ENCODE measurements at regions not wholly inside any gene's neighbourhood (a gene's known extent, or its start where the extent isn't known, plus 50 kb on each side); places are given as distances from the start of the nearest gene placed in this dataset.

- Histone ChIP-seq H4K5ac (ENCODE audit: insufficient read length, low read depth, low read length) (no peak overlapping the region), H3K4me1 (ENCODE audit: insufficient read depth, low read length) (no peaks in the 10 kb centered on the region), H3K27me3 (ENCODE audit: insufficient read depth, low read length) (no peaks in the 10 kb centered on the region), H3K18ac (ENCODE audit: insufficient read length, low read depth, low read length) (no peak overlapping the region), H2AFZ (ENCODE audit: low read length) (no peak overlapping the region), H3K79me1 (ENCODE audit: insufficient read depth, low read depth, low read length, poor library complexity, severe bottlenecking) (no peaks in the 10 kb centered on the region), H2BK20ac (ENCODE audit: low read depth, low read length, poor library complexity, severe bottlenecking) (no peak overlapping the region), H3K23me2 (ENCODE audit: insufficient read length, low read depth, low read length, poor library complexity, severe bottlenecking) (no peaks in the 10 kb centered on the region), H4K8ac (replicated peaks; ENCODE audit: insufficient read length, low read depth, low read length) (no peak overlapping the region), H3K56ac (ENCODE audit: insufficient read length, low read depth, low read length) (no peak overlapping the region), H3K14ac (ENCODE audit: insufficient read depth, low read length) (no peak overlapping the region), H4K91ac (ENCODE audit: insufficient read length, low read depth, low read length) (no peak overlapping the region), H3K9ac (ENCODE audit: extremely low read depth, insufficient read length, low read length) (no peak overlapping the region), H2BK120ac (ENCODE audit: low read depth, low read length, poor library complexity, severe bottlenecking) (no peak overlapping the region), H2BK15ac (ENCODE audit: low read depth, low read length) (no peak overlapping the region), H3T11ph (ENCODE audit: low read length) (no peak overlapping the region), H3K27ac (ENCODE audit: insufficient read length, low read depth, low read length) (no peak overlapping the region), H3K23ac (ENCODE audit: insufficient read length, low read depth, low read length) (no peak overlapping the region), H3K79me2 (ENCODE audit: insufficient read depth, low read length) (no peaks in the 10 kb centered on the region), H2BK12ac (ENCODE audit: insufficient read length, low read depth, low read length) (no peak overlapping the region), H2AK5ac (ENCODE audit: insufficient read length, low read length) (no peak overlapping the region), H3K4ac (ENCODE audit: low read depth, low read length) (no peak overlapping the region), H4K20me1 (ENCODE audit: control insufficient read depth, insufficient read depth, insufficient read length) (no peaks in the 10 kb centered on the region), H3K4me2 (ENCODE audit: insufficient read depth, insufficient read length, low read length) (no peak overlapping the region), H2BK5ac (ENCODE audit: insufficient read length, low read length) (no peak overlapping the region), H3K9me3 (ENCODE audit: control insufficient read depth, low read depth, low read length) (no peaks in the 10 kb centered on the region)
- no peak overlapping the region for H3K4me3 Mint-ChIP-seq
- H3K36me3 Mint-ChIP-seq (ENCODE audit: insufficient read depth in 1 of 3, low read depth in 3 of 3) = no peaks in the 10 kb centered on the region
- DNase-seq = no peak
- peaks cover 2% of the 10 kb centered on the region for H3K27me3 Mint-ChIP-seq (ENCODE audit: low read depth)
- no CpG with 5 or more reads among the region's 15 CpGs for WGBS (ENCODE audit: extremely low coverage, insufficient read length, low lambda C conversion rate)
- peaks cover 6 to 7% of the 10 kb centered on the region in 2 experiments for H3K4me1 Mint-ChIP-seq
- TF ChIP-seq CTCF (conservative IDR thresholded peaks at IDR 0.05) = no peak
- no peaks in the 10 kb centered on the region for H3K9me3 Mint-ChIP-seq
- H3K27ac Mint-ChIP-seq = no peak overlapping the region
Observed at GRCh38 chr13:44158881-44159632, 214.6 kb upstream of the SERP2 start.

Data from H9 (cell line).